Activated CD4-positive, CD25-positive, alpha-beta regulatory T cell treated with anti-CD3 and anti-CD28 coated beads, Interleukin-2, amount 50 U/mL, for 24 hours (primary cell): ENCODE measurements at regions not wholly inside any gene's neighbourhood (a gene's known extent, or its start where the extent isn't known, plus 50 kb on each side); places are given as distances from the start of the nearest gene placed in this dataset.

ENCODE experiments used
- ATAC-seq, 2 donors: fragments of 150-1000 bp; cut with Tn5 transposase; one replicate each; pipeline ENCODE4 v1.10.0; 2021; ENCODE audit warnings: mild to moderate bottlenecking in 1 of 2, moderate library complexity in 1 of 2

GRCh38 chr17:83178533-83179304, 99.3 kb downstream of the METRNL start:
- ATAC-seq, result no peak

- no peak for ATAC-seq
Observed at GRCh38 chr17:83179374-83179773, 100.0 kb downstream of the METRNL start.

GRCh38 chr17:83179811-83180210, 100.4 kb downstream of the METRNL start:
- no peak for ATAC-seq

- no peak for ATAC-seq
Observed at GRCh38 chr17:83180264-83180995, 101.0 kb downstream of the METRNL start.

GRCh38 chr17:83180996-83181481, 101.6 kb downstream of the METRNL start:
- ATAC-seq, result no peak

- no peak for ATAC-seq
Observed at GRCh38 chr17:83181991-83182619, 102.7 kb downstream of the METRNL start.

GRCh38 chr17:83182620-83183101, 103.3 kb downstream of the METRNL start:
- ATAC-seq, result no peak

GRCh38 chr17:83183145-83183948, 103.9 kb downstream of the METRNL start:
- ATAC-seq, result no peak

- ATAC-seq, result no peak
Observed at GRCh38 chr17:83183951-83184506, 104.6 kb downstream of the METRNL start.

- ATAC-seq, result no peak
Observed at GRCh38 chr17:83185023-83186002, 105.9 kb downstream of the METRNL start.

GRCh38 chr17:83186226-83186625, 106.8 kb downstream of the METRNL start:
- no peak for ATAC-seq

- no peak for ATAC-seq
Observed at GRCh38 chr17:83186751-83187421, 107.5 kb downstream of the METRNL start.

GRCh38 chr17:83187782-83188311, 108.4 kb downstream of the METRNL start:
- ATAC-seq, result peak; percentile 32 to 69

- no peak for ATAC-seq
Observed at GRCh38 chr17:83189044-83190003, 109.9 kb downstream of the METRNL start.

GRCh38 chr17:83190004-83190385, 110.6 kb downstream of the METRNL start:
- no peak for ATAC-seq

- ATAC-seq, result no peak
Observed at GRCh38 chr17:83190601-83191387, 111.4 kb downstream of the METRNL start.

GRCh38 chr17:83191388-83192160, 112.2 kb downstream of the METRNL start:
- ATAC-seq, result no peak
